GM18517 (cell line): ENCODE measurements at regions not wholly inside any gene's neighbourhood (a gene's known extent, or its start where the extent isn't known, plus 50 kb on each side); places are given as distances from the start of the nearest gene placed in this dataset.

Experiments
- ATAC-seq: cut with Tn5 transposase; IDR thresholded peaks from one replicate; pipeline ENCODE4 v1.9.1; 2021; ENCODE audit warnings: mild to moderate bottlenecking, moderate library complexity; ENCODE audit not compliant: unreplicated experiment

- ATAC-seq = no peak
Measured at GRCh38 chr15:100783291-100783690, 96.3 kb upstream of the ALDH1A3 start.

- no peak for ATAC-seq
Measured at GRCh38 chr15:100783760-100784492, 95.7 kb upstream of the ALDH1A3 start.

- no peak for ATAC-seq
Measured at GRCh38 chr15:100784493-100785180, 95.0 kb upstream of the ALDH1A3 start.

- ATAC-seq = no peak
Measured at GRCh38 chr15:100785181-100786138, 94.2 kb upstream of the ALDH1A3 start.

GRCh38 chr15:100786139-100786531 is 93.5 kb upstream of the ALDH1A3 start:
- ATAC-seq = no peak

- ATAC-seq = no peak
Measured at GRCh38 chr15:100786901-100787566, 92.6 kb upstream of the ALDH1A3 start.

GRCh38 chr15:100787567-100788417 is 91.8 kb upstream of the ALDH1A3 start:
- no peak for ATAC-seq

- no peak for ATAC-seq
Measured at GRCh38 chr15:100788418-100789105, 91.1 kb upstream of the ALDH1A3 start.

GRCh38 chr15:100790786-100791265 is 88.8 kb upstream of the ALDH1A3 start:
- ATAC-seq = no peak

GRCh38 chr15:100794008-100794407 is 85.6 kb upstream of the ALDH1A3 start:
- ATAC-seq = no peak

- ATAC-seq = no peak
Measured at GRCh38 chr15:100801256-100801900, 78.3 kb upstream of the ALDH1A3 start.

GRCh38 chr15:100802421-100803170 is 77.0 kb upstream of the ALDH1A3 start:
- no peak for ATAC-seq

GRCh38 chr15:100803171-100803440 is 76.5 kb upstream of the ALDH1A3 start:
- ATAC-seq = no peak

GRCh38 chr15:100806157-100806556 is 73.5 kb upstream of the ALDH1A3 start:
- no peak for ATAC-seq

- no peak for ATAC-seq
Measured at GRCh38 chr15:100807028-100807427, 72.6 kb upstream of the ALDH1A3 start.

GRCh38 chr15:100808691-100809090 is 70.9 kb upstream of the ALDH1A3 start:
- no peak for ATAC-seq

GRCh38 chr15:100809151-100809550 is 70.5 kb upstream of the ALDH1A3 start:
- ATAC-seq = no peak

- ATAC-seq = no peak
Measured at GRCh38 chr15:100809587-100809986, 70.0 kb upstream of the ALDH1A3 start.
